ENCODE measurements at regions not wholly inside any gene's neighbourhood (a gene's known extent, or its start where the extent isn't known, plus 50 kb on each side); places are given as distances from the start of the nearest gene placed in this dataset.

GRCh38 chr10:78850644-78851435 is 217.9 kb upstream of the ZMIZ1 start:
- CTCF ChIA-PET: interaction anchor here (0.6 kb wide), 2 partner anchors 190 to 217 kb away, joined by 3 to 8 read pairs; no protein-coding TSS in a partner anchor
- no peak for DNase-seq
- TF ChIP-seq EZH2phosphoT487 (IDR thresholded peaks at IDR 0.05; ENCODE audit: borderline replicate concordance, low read length) (no peak), CTCF (conservative IDR thresholded peaks at IDR 0.05; ENCODE audit: low read depth, low read length) (no peak)

GRCh38 chr10:78851647-78852046 is 217.1 kb upstream of the ZMIZ1 start:
- Histone ChIP-seq H3K36me3 (ENCODE audit: low read depth, low read length) (no peaks in the 10 kb centered on the region), H4K20me1 (ENCODE audit: low read length) (no peaks in the 10 kb centered on the region), H3K4me3 (ENCODE audit: low read length) (no peak overlapping the region), H3K27me3 (ENCODE audit: low read length) (no peaks in the 10 kb centered on the region), H3K27ac (ENCODE audit: low read length) (no peak overlapping the region), H3K4me2 (ENCODE audit: low read length) (no peak overlapping the region), H3K79me2 (ENCODE audit: low read length) (no peaks in the 10 kb centered on the region), H2AFZ (ENCODE audit: low read length) (no peak overlapping the region), H3K9ac (ENCODE audit: low read length) (no peak overlapping the region), H3K9me2 (replicated peaks; ENCODE audit: low read length) (0 out of 2 replicates have a peak, but pooled peaks cover 3% of the 10 kb centered on the region), H3F3A (ENCODE audit: low read length, unreplicated experiment) (no peaks in the 10 kb centered on the region), H3K9me3 (ENCODE audit: low read length) (no peaks in the 10 kb centered on the region), H3K4me1 (ENCODE audit: insufficient read depth, low read length) (no peaks in the 10 kb centered on the region)
- DNase-seq: no peak
- POLR2A ChIA-PET (ENCODE audit: unreplicated experiment): interaction anchor here (0.5 to 0.8 kb wide), 2 partner anchors 343 to 1862 kb away, joined by 3 to 5 read pairs; no protein-coding TSS in a partner anchor
- ATAC-seq: no peak
- intact Hi-C loops (cut with micrococcal nuclease): no loop called here
- BruUV-seq (replicated peaks): no TSS peak
- CTCF ChIA-PET: no interaction called here
- TF ChIP-seq EZH2 (IDR thresholded peaks at IDR 0.05; ENCODE audit: low read length, unreplicated experiment) (no peak), CTCF (conservative IDR thresholded peaks at IDR 0.05; ENCODE audit: low read depth, low read length) (no peak), EZH2phosphoT487 (IDR thresholded peaks at IDR 0.05; ENCODE audit: borderline replicate concordance, low read length) (no peak)

More at GRCh38 chr10:78850644-78851435, 217.9 kb upstream of the ZMIZ1 start:
- Histone ChIP-seq H3K79me2 (ENCODE audit: low read length) (no peaks in the 10 kb centered on the region), H3K27me3 (ENCODE audit: low read length) (0 out of 2 replicates have a peak, but pooled peaks cover 3% of the 10 kb centered on the region), H3K4me1 (ENCODE audit: insufficient read depth, low read length) (no peaks in the 10 kb centered on the region), H3K4me2 (ENCODE audit: low read length) (no peak overlapping the region), H3K9ac (ENCODE audit: low read length) (no peak overlapping the region), H3K4me3 (ENCODE audit: low read length) (no peak overlapping the region), H3K27ac (ENCODE audit: low read length) (no peak overlapping the region), H3K9me2 (replicated peaks; ENCODE audit: low read length) (0 out of 2 replicates have a peak, but pooled peaks cover 3% of the 10 kb centered on the region), H3K9me3 (ENCODE audit: low read length) (no peaks in the 10 kb centered on the region), H4K20me1 (ENCODE audit: low read length) (no peaks in the 10 kb centered on the region), H3F3A (ENCODE audit: low read length, unreplicated experiment) (no peaks in the 10 kb centered on the region), H3K36me3 (ENCODE audit: low read depth, low read length) (no peaks in the 10 kb centered on the region), H2AFZ (ENCODE audit: low read length) (no peak overlapping the region)
- ATAC-seq: no peak
- POLR2A ChIA-PET (ENCODE audit: unreplicated experiment): interaction anchor here (0.5 to 0.8 kb wide), 2 partner anchors 344 to 1861 kb away, joined by 3 to 5 read pairs; no protein-coding TSS in a partner anchor
- intact Hi-C loops (cut with micrococcal nuclease): no loop called here
- BruUV-seq (replicated peaks): no TSS peak

Data from PC-3 (cell line).